K562 (cell line): ENCODE measurements at regions not wholly inside any gene's neighbourhood (a gene's known extent, or its start where the extent isn't known, plus 50 kb on each side); places are given as distances from the start of the nearest gene placed in this dataset.

Source experiments
- ATAC-seq: fragments of 200-7000 bp; cut with Tn5 transposase; 3 replicates; pipeline ENCODE4 v1.9.1; 2020; ENCODE audit warnings: moderate library complexity
- BruUV-seq: library from RNA; stranded (reverse); fragments of 400-500 nt; replicated peaks from 2 replicates; lab custom pipeline; 2021; lab: Mats Ljungman, UMichigan
- CTCF ChIA-PET: fragments of 300-600 bp; formaldehyde crosslinking; extraction: SDS; loops from one replicate; lab custom pipeline; 2021; ENCODE audit warnings: low intra/inter-chr PET ratio; lab: Yijun Ruan, JAX
- POLR2A ChIA-PET: fragments of 300-600, 350-650 bp; sonication (Branson Sonifier 250); formaldehyde crosslinking; extraction: SDS; loops from one replicate; lab custom pipeline; 2021; ENCODE audit warnings: antibody characterized with exemption, inconsistent platforms; lab: Yijun Ruan, JAX
- DNase-seq, 4 experiments: peaks; one replicate each; pipeline versions ENCODE4 v3.0.0 to v3.0.0-alpha.2; 2011 to 2018; ENCODE audit warnings: low spot score in 3 of 4, mixed read lengths in 3 of 4; ENCODE audit errors: extremely low read depth in 1 of 4
- FAIRE-seq: peaks from 2 replicates; lab custom pipeline; 2011; peaks lifted over from hg19 to GRCh38; lab: Jason Lieb, UNC
- H2AFZ ChIP-seq: 2 replicates; pipeline ENCODE4 v1.6.0; 2011; ENCODE audit warnings: low read depth, low read length, control low read depth, inconsistent platforms
- H3K27ac ChIP-seq: fragments of 200-600 bp; 3 replicates; pipeline ENCODE4 v1.8.0; 2011; ENCODE audit warnings: low read depth, mild to moderate bottlenecking, control low read depth, inconsistent platforms, low read length, moderate library complexity, mixed read lengths; ENCODE audit errors: extremely low read depth
- H3K27me3 ChIP-seq, 2 experiments: fragments of 300-600 bp in 1 of 2; 2 replicates in 1 of 2; 3 replicates in 1 of 2; pipeline versions ENCODE4 v1.6.0 to v1.8.0; 2011; ENCODE audit warnings: inconsistent platforms in 2 of 2, low read length in 2 of 2, mild to moderate bottlenecking in 1 of 2, mixed read lengths in 1 of 2, moderate library complexity in 1 of 2; ENCODE audit not compliant: control insufficient read depth in 2 of 2, insufficient read depth in 2 of 2
- H3K36me3 ChIP-seq: fragments of 300-600 bp; 3 replicates; pipeline ENCODE4 v1.8.0; 2011; ENCODE audit warnings: mild to moderate bottlenecking, low read length, inconsistent platforms; ENCODE audit not compliant: control insufficient read depth, insufficient read depth
- H3K4me1 ChIP-seq, 2 experiments: fragments of 200-600 bp in 1 of 2; replicated peaks in 1 of 2; 2 replicates in 1 of 2; 3 replicates in 1 of 2; pipeline versions ENCODE4 v1.5.1 to v1.8.0; 2011; ENCODE audit warnings: inconsistent platforms in 2 of 2, low read length in 2 of 2, mild to moderate bottlenecking in 1 of 2, mixed read lengths in 1 of 2, moderate library complexity in 1 of 2; ENCODE audit not compliant: control insufficient read depth in 2 of 2, insufficient read depth in 2 of 2
- H3K4me2 ChIP-seq: 2 replicates; pipeline ENCODE4 v1.6.1; 2011; ENCODE audit warnings: low read length, control low read depth, inconsistent platforms, mixed read lengths; ENCODE audit not compliant: insufficient read depth
- H3K4me3 ChIP-seq: fragments of 200-600 bp; sonication (generic), shearing (Covaris generic); 2 replicates; pipeline ENCODE4 v1.5.1; 2016; ENCODE audit warnings: control low read depth, inconsistent platforms
- H3K79me2 ChIP-seq: fragments of 200-600 bp; 3 replicates; pipeline ENCODE4 v1.8.0; 2011; ENCODE audit warnings: low read length, inconsistent platforms; ENCODE audit not compliant: control insufficient read depth, insufficient read depth
- H3K9ac ChIP-seq, 2 experiments: 2 replicates each; pipeline versions ENCODE4 v1.6.0 to v1.6.1; 2011; ENCODE audit warnings: low read depth in 2 of 2, low read length in 2 of 2, control low read depth in 1 of 2, inconsistent platforms in 1 of 2, mild to moderate bottlenecking in 1 of 2, mixed read lengths in 1 of 2; ENCODE audit not compliant: insufficient read depth in 1 of 2
- H3K9me1 ChIP-seq: one replicate; pipeline ENCODE4 v1.6.0; 2011; ENCODE audit warnings: inconsistent platforms, mild to moderate bottlenecking, low read length, moderate library complexity; ENCODE audit not compliant: control insufficient read depth, insufficient read depth
- H3K9me3 ChIP-seq: replicated peaks from 2 replicates; pipeline ENCODE4 v1.5.1; 2011; ENCODE audit warnings: low read depth, low read length, inconsistent platforms; ENCODE audit not compliant: control insufficient read depth, insufficient read depth
- H4K20me1 ChIP-seq: replicated peaks from 2 replicates; pipeline ENCODE4 v1.6.1; 2011; ENCODE audit warnings: low read length, inconsistent platforms, mixed read lengths; ENCODE audit not compliant: control insufficient read depth, insufficient read depth
- ATF6 ChIP-seq: sonication (generic); formaldehyde crosslinking; IDR thresholded peaks from 2 replicates; pipeline ENCODE4 v1.4.0; 2020; ENCODE audit warnings: mild to moderate bottlenecking, missing genetic modification reagents
- BRF1 ChIP-seq: IDR thresholded peaks from 3 replicates; pipeline ENCODE4 v1.6.1; 2011; ENCODE audit warnings: borderline replicate concordance, mild to moderate bottlenecking; ENCODE audit not compliant: insufficient read length; ENCODE audit errors: extremely low read depth
- CHAMP1 ChIP-seq: fragments of 450-650 bp; IDR thresholded peaks from 2 replicates; pipeline ENCODE4 v1.6.1; 2016; ENCODE audit warnings: mild to moderate bottlenecking
- CHCHD3 ChIP-seq: fragments of 250-450 bp; sonication (Bioruptor Pico); IDR thresholded peaks from 2 replicates; pipeline ENCODE4 v2.1.2; 2022; ENCODE audit warnings: mild to moderate bottlenecking
- GATAD2A ChIP-seq: fragments of 450-650 bp; IDR thresholded peaks from 2 replicates; pipeline ENCODE4 v1.6.1; 2017
- HMGXB4 ChIP-seq: sonication (generic); formaldehyde crosslinking; IDR thresholded peaks from 2 replicates; pipeline ENCODE4 v1.8.1; 2023; ENCODE audit warnings: mild to moderate bottlenecking, missing genetic modification reagents
- HNRNPL ChIP-seq: fragments of 200-400 bp; formaldehyde crosslinking; IDR thresholded peaks from 2 replicates; pipeline ENCODE4 v1.6.1; 2017; ENCODE audit warnings: low read depth, mild to moderate bottlenecking, low read length
- RBM14 ChIP-seq: fragments of 200-400 bp; formaldehyde crosslinking; IDR thresholded peaks from 2 replicates; pipeline ENCODE4 v1.6.1; 2018; ENCODE audit warnings: low read depth, mild to moderate bottlenecking, low read length, moderate library complexity, borderline replicate concordance; ENCODE audit not compliant: insufficient read depth
- TOE1 ChIP-seq, 2 experiments: fragments of 450-650 bp in 1 of 2; sonication (generic) in 1 of 2; formaldehyde crosslinking in 1 of 2; IDR thresholded peaks; 2 replicates each; pipeline versions ENCODE4 v1.7.1 to v1.8.0; 2016 to 2022; ENCODE audit warnings: borderline replicate concordance in 2 of 2, mild to moderate bottlenecking in 2 of 2, antibody characterized with exemption in 1 of 2, inconsistent platforms in 1 of 2, low read depth in 1 of 2, missing genetic modification reagents in 1 of 2, moderate library complexity in 1 of 2
- ZNF707 ChIP-seq: fragments of 250-450 bp; sonication (Bioruptor Pico); conservative IDR thresholded peaks from 2 replicates; pipeline ENCODE4 v1.8.0; 2022; ENCODE audit warnings: inconsistent platforms, mild to moderate bottlenecking, moderate library complexity
- WGBS: fragments of 100-300 bp; shearing (Covaris generic); methylation state at CpG from one replicate; pipeline ENCODE4 v1.1.6; 2016; ENCODE audit warnings: low coverage, mixed read lengths; ENCODE audit not compliant: insufficient coverage; ENCODE audit errors: missing lambda C conversion rate; 5-methylcytosine and 5-hydroxymethylcytosine counted together
- in situ Hi-C: fragments of 300-500 bp; cut with MboI; formaldehyde crosslinking; loops from 4 replicates; pipeline ENCODE4 v1.15.0; 2018; ENCODE audit warnings: inconsistent platforms, mixed read lengths
- intact Hi-C: fragments of 100-400 bp; cut with micrococcal nuclease; formaldehyde crosslinking; loops from 2 replicates; pipeline ENCODE4 v1.14.2; 2022

GRCh38 chr6:145507239-145507638 lies 228.1 kb downstream of the EPM2A start:
- H3K27me3 ChIP-seq: no peaks in the 10 kb centered on the region
- H3K79me2 ChIP-seq: no peaks in the 10 kb centered on the region
- no peaks in the 10 kb centered on the region; the same call in 1 of the 2 replicates for H3K9me3 ChIP-seq
- H3K4me3 ChIP-seq: no peak overlapping the region
- no peak overlapping the region for H3K4me2 ChIP-seq
- H3K9ac ChIP-seq: no peak overlapping the region
- H3K27ac ChIP-seq: no peak overlapping the region
- DNase-seq (no peak), ATAC-seq (no peak), FAIRE-seq (no peak)
- ChIA-PET POLR2A (interaction anchor here (0.8 kb wide), 1 partner anchor 25 kb away, joined by 3 read pairs; no protein-coding TSS in a partner anchor), CTCF (no interaction called here)
- H3K36me3 ChIP-seq: no peaks in the 10 kb centered on the region
- H2AFZ ChIP-seq: no peak overlapping the region
- TF ChIP-seq HMGXB4 (CRISPR knock-in tag): no peak
- TF ChIP-seq CHCHD3: no peak
- no peak for TF ChIP-seq ZNF707
- no peak for TF ChIP-seq CHAMP1
- no peak for TF ChIP-seq TOE1 (IDR thresholded peaks at IDR 0.05; ENCODE audit: borderline replicate concordance)
- no peak for TF ChIP-seq TOE1 (CRISPR knock-in tag; IDR thresholded peaks at IDR 0.05; ENCODE audit: borderline replicate concordance, low read depth)
- TF ChIP-seq ATF6 (CRISPR knock-in tag): no peak
- TF ChIP-seq HNRNPL: no peak
- TF ChIP-seq GATAD2A: no peak
- TF ChIP-seq BRF1: no peak
- TF ChIP-seq RBM14: no peak
- no peaks in the 10 kb centered on the region for H3K4me1 ChIP-seq
- WGBS: 4% methylated on average over 2 of the region's 2 CpGs
- H3K9me1 ChIP-seq: no peaks in the 10 kb centered on the region
- H4K20me1 ChIP-seq: no peaks in the 10 kb centered on the region
- in situ Hi-C loops (no loop called here), intact Hi-C loops (no loop called here)
- BruUV-seq: no TSS peak
